Testis (tissue), 2 donors: ENCODE measurements at regions not wholly inside any gene's neighbourhood (a gene's known extent, or its start where the extent isn't known, plus 50 kb on each side); places are given as distances from the start of the nearest gene placed in this dataset.

Experiments used
- CTCF ChIP-seq, 3 experiments: fragments of 450-650 bp in 2 of 3; fragments of 200-600 bp in 1 of 3; sonication (generic) in 1 of 3; IDR thresholded peaks; one replicate each; pipeline ENCODE4 v1.5.1; 2016 to 2019; ENCODE audit warnings: antibody characterized with exemption in 3 of 3, mild to moderate bottlenecking in 2 of 3, moderate library complexity in 1 of 3
- POLR2A ChIP-seq: fragments of 450-650 bp; IDR thresholded peaks from one replicate; pipeline ENCODE4 v1.6.1; 2017; ENCODE audit warnings: antibody characterized with exemption, mild to moderate bottlenecking, moderate library complexity

- TF ChIP-seq CTCF (IDR thresholded peaks at IDR 0.05) (no peak), POLR2A (no peak)
Observed at GRCh38 chr11:91587131-91587530, 637.5 kb upstream of the FAT3 start.
